Stimulated activated naive CD8-positive, alpha-beta T cell treated with anti-CD3 and anti-CD28 coated beads, Interleukin-15, Interleukin-2, amounts not matched to agents 100 U/mL and 50 U/mL, for 24 hours (primary cell): ENCODE measurements at regions not wholly inside any gene's neighbourhood (a gene's known extent, or its start where the extent isn't known, plus 50 kb on each side); places are given as distances from the start of the nearest gene placed in this dataset.

Source experiments
- ATAC-seq: fragments of 150-1000 bp; cut with Tn5 transposase; one replicate; pipeline ENCODE4 v1.10.0; 2021
- DNase-seq: peaks from one replicate; pipeline ENCODE4 v3.0.0; 2021

DNA sequence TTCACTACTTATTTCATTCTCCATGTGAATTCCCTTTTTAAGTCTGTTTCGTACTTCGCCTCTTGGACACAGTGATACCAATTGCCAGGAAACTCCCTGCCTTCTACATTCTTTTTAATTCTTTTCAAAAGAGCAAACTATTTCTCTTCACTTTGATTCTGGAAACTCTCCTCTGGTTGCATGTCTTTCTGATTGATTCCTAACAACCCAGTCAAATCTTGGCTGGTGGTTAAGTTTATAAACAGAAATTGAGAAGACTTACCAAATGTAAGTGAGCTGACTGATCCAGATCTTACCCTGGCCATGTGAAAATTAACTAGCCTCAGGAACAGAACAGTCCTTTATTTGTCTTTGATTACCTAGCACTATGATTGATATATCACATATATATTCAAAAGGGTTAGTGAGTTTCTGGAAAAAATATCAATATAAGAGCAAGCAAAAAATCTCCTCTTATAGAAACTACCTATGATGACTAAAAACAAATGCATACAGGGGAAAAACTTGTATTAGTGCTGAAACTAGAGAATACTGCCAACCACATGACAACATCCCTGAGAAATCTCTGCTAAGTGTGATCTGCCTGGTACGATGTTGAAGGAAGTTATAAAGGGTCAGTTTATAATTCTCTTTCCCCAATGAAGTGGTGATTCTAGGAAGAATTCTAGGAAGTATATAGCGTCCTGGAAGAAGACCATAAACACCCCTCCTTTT is 152.6 kb upstream of the HTR2A start:
- DNase-seq: no peak
- no peak for ATAC-seq

DNA sequence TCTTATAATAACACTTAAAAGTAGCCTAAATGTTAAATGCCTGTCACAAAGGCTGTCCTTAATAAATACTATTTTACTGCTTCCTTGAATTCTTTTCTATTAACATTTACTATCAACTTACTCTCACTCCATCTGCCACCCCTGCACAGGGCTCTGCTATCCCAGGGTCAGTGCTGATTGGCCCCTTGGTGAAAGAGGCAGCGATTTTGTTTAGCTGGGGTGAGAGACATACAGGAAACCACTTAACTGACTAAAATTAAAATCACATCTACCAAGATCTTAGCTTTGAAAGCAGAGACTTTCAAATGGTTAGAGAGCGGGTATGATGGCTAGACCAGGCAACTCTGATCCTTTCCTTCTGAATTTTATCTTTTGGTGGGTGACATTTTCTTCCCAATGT is 149.9 kb upstream of the HTR2A start:
- DNase-seq (no peak), ATAC-seq (no peak)

GRCh38 chr13:47044842-47045241 is 148.0 kb upstream of the HTR2A start:
- DNase-seq (no peak), ATAC-seq (no peak)

- no peak for ATAC-seq
- DNase-seq: no peak
These were observed 142.3 kb upstream of the HTR2A start for GRCh38 chr13:47039106-47039505.

- DNase-seq (no peak), ATAC-seq (no peak)
These were observed 141.3 kb upstream of the HTR2A start for GRCh38 chr13:47038188-47038587.

DNA sequence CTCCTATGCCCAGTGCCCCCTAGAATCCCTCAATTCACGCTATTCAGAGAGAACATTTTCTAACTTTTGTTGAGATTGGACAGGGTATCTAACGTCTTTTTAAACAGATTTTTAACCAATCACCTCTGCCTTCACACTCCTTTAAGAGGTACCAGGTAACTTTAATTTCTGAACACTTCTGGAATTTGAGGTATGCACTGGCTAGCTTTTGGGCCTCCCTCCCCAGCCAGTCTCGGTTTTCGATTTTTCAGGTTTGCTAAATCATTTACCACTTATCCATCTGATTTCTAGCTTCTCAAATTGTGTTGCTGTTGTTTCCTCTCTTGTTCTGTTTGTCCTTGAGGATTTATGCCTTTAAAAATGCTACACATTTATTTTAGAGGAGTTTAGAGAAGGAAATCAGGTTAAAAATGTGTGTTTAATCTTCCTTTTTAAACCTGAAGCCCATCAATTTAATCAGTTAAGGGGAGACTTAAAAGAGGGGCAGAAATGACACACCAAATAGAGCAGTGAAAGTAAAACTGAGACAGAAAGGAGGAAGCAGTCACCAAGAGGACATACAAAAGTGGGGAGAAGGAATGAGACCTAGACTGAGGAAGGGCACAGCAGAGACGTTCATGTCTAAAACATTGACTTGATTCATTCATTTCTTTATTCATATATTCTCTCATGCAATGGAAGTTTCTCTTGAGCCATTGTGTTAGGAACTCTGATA is 139.6 kb upstream of the HTR2A start:
- no peak for DNase-seq

DNA sequence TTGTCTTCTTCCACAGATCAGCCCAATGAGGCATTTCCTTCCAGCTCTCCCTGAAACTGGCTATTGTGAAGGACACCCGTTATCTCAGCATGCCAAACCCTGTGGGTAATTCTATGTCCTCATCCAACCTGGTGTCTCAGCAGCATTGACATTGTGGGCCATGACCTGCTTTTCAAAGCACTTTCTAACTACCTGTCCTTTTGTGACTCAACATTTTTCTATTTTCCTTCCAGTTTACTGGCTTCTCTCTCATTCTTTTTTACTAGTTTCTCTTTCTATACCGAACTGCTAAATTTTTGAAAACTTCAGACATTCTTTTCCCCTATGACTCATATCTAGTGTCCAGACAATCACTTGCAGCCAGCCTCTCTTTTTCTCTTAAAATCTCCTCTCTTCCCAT is 136.4 kb upstream of the HTR2A start:
- DNase-seq (no peak), ATAC-seq (no peak)

More for the DNA sequence above, 139.6 kb upstream of the HTR2A start:
- ATAC-seq: no peak

GRCh38 chr13:47027780-47028437 is 131.1 kb upstream of the HTR2A start:
- ATAC-seq (no peak), DNase-seq (no peak)

GRCh38 chr13:47025791-47026447 is 129.1 kb upstream of the HTR2A start:
- ATAC-seq (no peak), DNase-seq (no peak)

DNA sequence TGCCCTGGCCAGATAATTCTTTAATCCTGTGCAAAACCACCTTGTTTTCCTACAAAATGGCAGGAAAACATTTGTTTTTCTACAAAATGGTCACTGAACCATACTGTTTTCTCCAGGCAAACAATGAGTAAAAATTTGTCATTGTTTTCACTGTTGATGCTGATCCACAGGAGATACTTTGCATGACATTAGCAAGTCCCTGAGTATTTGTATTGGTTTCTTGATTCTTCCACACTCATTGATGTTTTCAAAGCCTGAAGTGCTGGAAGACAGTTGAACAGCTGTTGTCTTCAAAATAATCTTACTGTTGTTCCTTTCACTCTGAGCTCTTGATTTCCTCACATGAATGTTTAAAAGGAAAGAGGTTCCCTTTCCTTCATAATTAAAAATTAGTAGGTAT is 123.1 kb upstream of the HTR2A start:
- DNase-seq (no peak), ATAC-seq (no peak)

GRCh38 chr13:47017476-47017875 is 120.6 kb upstream of the HTR2A start:
- ATAC-seq: no peak
- DNase-seq: no peak

GRCh38 chr13:47008318-47008717 is 111.5 kb upstream of the HTR2A start:
- DNase-seq (no peak), ATAC-seq (no peak)

- no peak for DNase-seq
- no peak for ATAC-seq
These were observed 109.0 kb upstream of the HTR2A start for GRCh38 chr13:47005756-47006414.

- DNase-seq (no peak), ATAC-seq (no peak)
These were observed 107.7 kb upstream of the HTR2A start for GRCh38 chr13:47004540-47004939.

DNA sequence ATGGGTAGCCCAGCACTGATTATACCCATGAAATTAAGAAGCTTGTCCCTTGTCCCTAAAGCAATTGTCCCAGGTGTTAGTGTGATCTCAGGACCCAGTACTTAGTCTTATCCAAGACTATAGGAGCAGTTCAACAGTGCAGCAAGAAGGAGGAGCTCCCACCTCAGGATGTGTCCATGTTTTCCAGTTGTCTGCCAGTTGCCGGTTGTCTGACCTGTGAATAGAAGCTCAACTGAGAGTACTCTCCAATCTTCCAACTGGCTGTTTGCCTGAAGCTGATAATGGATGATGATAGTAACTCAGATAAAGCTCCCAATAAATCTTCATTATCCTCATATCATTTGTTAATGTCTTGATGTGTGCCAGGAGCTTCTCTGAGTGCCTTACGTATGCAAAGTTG is 107.2 kb upstream of the HTR2A start:
- no peak for ATAC-seq
- no peak for DNase-seq

DNA sequence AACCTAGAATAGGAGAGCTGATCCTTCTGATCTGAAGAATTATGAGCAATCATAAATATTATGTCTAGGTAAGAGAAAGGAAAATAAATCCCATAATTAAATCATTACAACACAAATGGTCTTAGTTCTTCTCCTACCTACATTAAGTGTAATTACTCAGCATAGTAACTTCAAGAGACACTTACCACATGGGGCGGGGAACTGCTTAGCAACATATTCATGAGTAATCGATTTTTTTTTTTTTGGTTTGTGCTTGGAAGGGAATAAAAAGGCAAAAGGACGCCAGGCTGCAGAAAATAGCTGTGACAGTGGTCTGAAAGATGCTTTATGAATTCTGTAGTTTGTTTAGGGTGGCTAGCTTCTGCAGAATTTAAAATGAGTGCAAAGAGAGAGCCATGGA is 103.3 kb upstream of the HTR2A start:
- no peak for ATAC-seq
- no peak for DNase-seq

DNA sequence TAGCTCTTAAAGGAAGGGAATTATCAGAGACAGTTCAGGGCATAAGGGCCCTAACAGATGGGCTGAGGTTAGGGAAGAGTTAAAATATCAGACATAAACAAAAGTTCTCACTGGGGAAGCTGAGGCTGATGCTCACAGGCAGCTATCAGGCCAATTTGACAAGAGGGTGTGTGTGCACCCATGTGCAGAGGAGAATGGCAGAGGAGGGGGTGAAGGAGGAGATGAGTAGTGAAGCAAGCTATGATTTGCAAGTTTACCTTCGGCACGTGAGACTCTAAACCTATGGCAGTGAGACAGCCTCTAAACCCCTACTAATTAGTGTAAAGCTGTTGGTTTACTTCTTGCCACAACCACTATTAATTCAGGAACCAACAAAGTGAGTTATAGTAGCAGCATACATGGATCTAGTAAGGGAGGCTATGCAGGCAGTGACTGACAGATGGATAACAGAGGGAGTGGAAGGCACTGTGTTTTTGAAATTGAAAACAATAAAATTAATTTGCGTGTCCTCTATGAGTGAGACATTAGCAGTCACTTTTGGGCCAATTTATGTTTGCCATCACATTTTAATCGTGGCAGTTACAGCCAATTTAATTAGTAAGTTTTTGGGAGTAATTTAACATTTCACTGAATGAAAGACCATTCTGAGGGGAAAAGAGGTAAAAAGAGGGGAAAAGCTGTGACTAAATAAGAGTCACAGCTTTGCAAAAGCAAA is 99.6 kb upstream of the HTR2A start:
- ATAC-seq: no peak
- no peak for DNase-seq

DNA sequence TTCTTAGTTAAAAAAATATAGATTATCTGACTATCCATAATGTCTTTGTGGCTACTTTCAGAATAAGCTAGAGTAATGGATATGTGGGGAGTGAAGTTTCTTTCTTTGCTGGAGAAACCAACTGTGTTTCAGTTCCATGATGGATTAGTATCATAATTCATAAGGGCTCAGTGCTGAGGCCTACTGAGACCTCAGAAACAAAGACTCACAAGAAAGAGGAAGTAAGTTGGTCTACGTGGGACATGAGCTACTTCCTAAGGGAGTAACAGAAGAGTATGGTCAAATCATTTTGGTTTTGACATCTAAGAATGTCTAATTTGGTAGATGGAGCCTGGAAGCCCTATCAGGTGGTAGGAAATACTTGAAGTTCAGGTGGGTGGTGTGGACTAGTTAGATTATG is 99.0 kb upstream of the HTR2A start:
- no peak for DNase-seq
- no peak for ATAC-seq

DNA sequence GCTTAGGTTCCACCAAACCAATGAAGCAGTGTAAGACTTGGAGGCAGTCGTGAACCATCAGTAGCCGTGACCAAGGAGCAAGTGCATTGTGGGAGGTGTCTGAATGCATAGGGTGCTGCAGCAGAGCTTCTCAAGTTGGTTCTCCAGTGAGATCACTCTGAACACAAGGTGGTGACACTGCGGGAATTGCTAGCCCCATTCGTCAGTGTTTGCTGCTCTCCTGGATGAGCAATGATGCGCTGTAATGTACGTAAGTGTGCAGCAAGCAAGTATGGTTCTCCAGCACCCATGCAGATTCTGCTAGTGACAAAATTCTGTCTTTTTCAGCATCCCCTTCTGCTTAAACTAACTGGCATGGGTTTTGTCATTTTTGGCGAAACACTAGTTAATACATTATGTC is 97.6 kb upstream of the HTR2A start:
- no peak for ATAC-seq
- DNase-seq: no peak

DNA sequence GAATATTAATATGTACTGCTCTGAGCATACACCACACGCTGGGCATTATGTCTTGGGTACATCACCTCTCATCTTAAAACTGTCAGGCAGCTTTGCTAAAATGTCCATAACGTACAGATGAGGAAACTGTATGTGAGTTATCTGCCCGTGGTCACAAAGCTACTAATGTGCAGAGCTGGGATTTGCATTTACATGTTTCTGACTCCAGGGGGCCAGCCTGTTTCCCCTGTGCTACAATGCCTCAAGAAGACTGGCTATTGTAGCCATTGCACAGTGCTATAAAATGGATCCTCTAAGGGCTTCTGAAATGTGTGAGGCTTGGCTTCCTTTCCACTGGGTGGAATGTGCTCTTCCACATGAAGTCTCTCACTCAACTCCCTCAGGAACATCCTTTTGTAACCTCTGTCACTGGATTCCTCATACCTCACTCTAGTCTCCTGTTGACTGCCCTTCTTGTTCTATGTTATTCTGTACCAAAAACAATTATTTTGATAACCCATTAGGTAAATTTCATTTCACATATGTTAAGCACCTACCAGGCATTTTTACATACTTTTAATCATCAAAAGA is 95.6 kb upstream of the HTR2A start:
- ATAC-seq (no peak), DNase-seq (no peak)

DNA sequence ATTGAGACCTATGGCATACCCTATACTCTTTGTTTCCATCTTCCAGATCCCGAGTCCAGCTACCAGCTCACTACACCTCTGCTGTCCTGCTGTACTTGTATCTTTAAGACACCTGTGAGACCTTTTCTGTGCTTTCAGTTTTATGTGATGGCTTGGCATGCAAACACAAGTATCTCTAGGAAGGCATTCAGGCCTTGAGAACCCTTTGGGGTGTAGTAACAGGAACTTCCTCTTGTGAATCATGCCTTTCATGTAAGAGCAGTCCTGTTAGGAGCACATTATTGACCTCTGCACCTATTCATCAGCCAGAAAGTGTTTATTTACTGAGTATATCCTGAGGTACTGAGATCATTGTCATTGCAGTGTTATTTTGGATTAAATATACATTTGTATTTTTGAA is 87.0 kb upstream of the HTR2A start:
- ATAC-seq (peak; percentile 33), DNase-seq (no peak)
